Keratinocyte (primary cell): ENCODE measurements at regions not wholly inside any gene's neighbourhood (a gene's known extent, or its start where the extent isn't known, plus 50 kb on each side); places are given as distances from the start of the nearest gene placed in this dataset.

Source experiments
- DNase-seq: peaks from one replicate; pipeline ENCODE4 v3.0.0-alpha.2; 2011; ENCODE audit warnings: low read depth, missing footprints, low spot score
- FAIRE-seq: peaks from 2 replicates; lab custom pipeline; 2011; peaks lifted over from hg19 to GRCh38; lab: Jason Lieb, UNC
- H2AFZ ChIP-seq: 2 replicates; pipeline ENCODE4 v1.6.0; 2012; ENCODE audit warnings: low read length, control low read depth, inconsistent platforms; ENCODE audit not compliant: control insufficient read depth
- H3K27ac ChIP-seq: 2 replicates; pipeline ENCODE4 v1.5.1; 2011; ENCODE audit warnings: low read length; ENCODE audit not compliant: control insufficient read depth, insufficient read depth
- H3K27me3 ChIP-seq: 3 replicates; pipeline ENCODE4 v1.6.0; 2011; ENCODE audit warnings: low read length; ENCODE audit not compliant: control insufficient read depth, insufficient read depth; ENCODE audit errors: extremely low read depth
- H3K36me3 ChIP-seq, 2 experiments: 2 replicates in 1 of 2; 3 replicates in 1 of 2; pipeline ENCODE4 v1.5.1; 2011; ENCODE audit warnings: low read length in 2 of 2, mild to moderate bottlenecking in 1 of 2; ENCODE audit not compliant: control insufficient read depth in 2 of 2, insufficient read depth in 2 of 2; ENCODE audit errors: extremely low read depth in 1 of 2
- H3K4me1 ChIP-seq: 3 replicates; pipeline ENCODE4 v1.5.1; 2011; ENCODE audit warnings: low read length; ENCODE audit not compliant: control insufficient read depth, insufficient read depth; ENCODE audit errors: extremely low read depth
- H3K4me2 ChIP-seq: 3 replicates; pipeline ENCODE4 v1.6.0; 2011; ENCODE audit warnings: low read depth, low read length; ENCODE audit not compliant: control insufficient read depth, insufficient read depth; ENCODE audit errors: extremely low read depth
- H3K4me3 ChIP-seq, 3 experiments: fragments of 200-600 bp in 1 of 3; sonication (generic) in 1 of 3; 2 replicates in 2 of 3; 3 replicates in 1 of 3; pipeline ENCODE4 v1.5.1; 2011 to 2016; ENCODE audit warnings: low read length in 3 of 3, mild to moderate bottlenecking in 3 of 3, control low read depth in 2 of 3, inconsistent platforms in 1 of 3, low read depth in 1 of 3, mixed read lengths in 1 of 3, mixed run types in 1 of 3, moderate library complexity in 1 of 3; ENCODE audit not compliant: control insufficient read depth in 2 of 3, insufficient read depth in 2 of 3; ENCODE audit errors: extremely low read depth in 1 of 3
- H3K79me2 ChIP-seq: 2 replicates; pipeline ENCODE4 v1.6.0; 2012; ENCODE audit warnings: low read length; ENCODE audit not compliant: control insufficient read depth, insufficient read depth
- H3K9ac ChIP-seq: 3 replicates; pipeline ENCODE4 v1.6.0; 2011; ENCODE audit warnings: low read length; ENCODE audit not compliant: control insufficient read depth, insufficient read depth; ENCODE audit errors: extremely low read depth
- H3K9me1 ChIP-seq: 3 replicates; pipeline ENCODE4 v1.6.0; 2011; ENCODE audit warnings: low read length; ENCODE audit not compliant: control insufficient read depth, insufficient read depth; ENCODE audit errors: extremely low read depth
- H3K9me3 ChIP-seq: 2 replicates; pipeline ENCODE4 v1.5.1; 2012; ENCODE audit warnings: low read depth, low read length; ENCODE audit not compliant: control insufficient read depth
- H4K20me1 ChIP-seq: 3 replicates; pipeline ENCODE4 v1.6.0; 2011; ENCODE audit warnings: low read length; ENCODE audit not compliant: control insufficient read depth, insufficient read depth; ENCODE audit errors: extremely low read depth
- EZH2 ChIP-seq: IDR thresholded peaks from one replicate; pipeline ENCODE4 v1.6.1; 2012; ENCODE audit warnings: inconsistent platforms, mild to moderate bottlenecking, low read length, moderate library complexity
- dilution Hi-C: fragments of 300-500 bp; cut with MboI; formaldehyde crosslinking; loops from one replicate; pipeline ENCODE4 v1.7.0; 2020; ENCODE audit warnings: low sequenced_read_pairs; ENCODE audit not compliant: extremely low pct_ligation_motif_present
- TF ChIP-seq, protein P1 (sequence below), 3 experiments: IDR thresholded peaks in 1 of 3; conservative IDR thresholded peaks in 1 of 3; optimal IDR thresholded peaks in 1 of 3; 2 replicates in 2 of 3; 3 replicates in 1 of 3; pipeline versions ENCODE3 to v1.5.1; 2011; ENCODE audit warnings: low read length in 3 of 3, mild to moderate bottlenecking in 3 of 3, moderate library complexity in 2 of 3, control low read depth in 1 of 3, inconsistent platforms in 1 of 3; ENCODE audit not compliant: insufficient read depth in 2 of 3; ENCODE audit errors: extremely low read depth in 1 of 3

DNA sequence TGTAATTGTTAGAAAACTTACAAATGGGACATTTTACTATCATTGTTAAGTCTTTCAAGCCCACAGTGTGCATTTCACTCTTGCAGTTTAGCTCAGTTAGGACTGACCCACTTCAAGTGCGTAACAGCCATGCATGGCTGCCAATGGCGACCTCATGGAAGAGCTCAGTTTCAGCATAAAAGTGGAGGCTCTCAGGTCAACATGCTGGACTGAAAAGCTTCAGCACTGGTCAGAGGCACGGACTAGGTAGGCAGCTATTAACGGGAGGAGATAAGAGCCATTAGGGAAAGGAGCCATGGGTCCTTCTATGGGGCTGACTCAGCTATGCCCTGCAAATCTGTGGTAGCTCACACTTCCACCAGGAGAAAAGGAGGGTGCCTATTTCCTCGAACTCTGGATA lies 101.8 kb downstream of the TTLL2 start:
- dilution Hi-C loops = no loop called here
- Histone ChIP-seq H4K20me1 (no peaks in the 10 kb centered on the region), H3K9me3 (no peaks in the 10 kb centered on the region), H3K27me3 (no peaks in the 10 kb centered on the region), H3K9ac (no peak overlapping the region), H3K79me2 (no peaks in the 10 kb centered on the region), H3K4me1 (no peaks in the 10 kb centered on the region), H3K4me2 (no peak overlapping the region), H3K9me1 (no peaks in the 10 kb centered on the region), H3K36me3 (no peaks in the 10 kb centered on the region), H2AFZ (no peak overlapping the region), H3K4me3 (no peak overlapping the region), H3K27ac (no peak overlapping the region)
- FAIRE-seq (no peak), DNase-seq (no peak)
- TF ChIP-seq EZH2 = no peak
- TF ChIP-seq, protein P1, sequence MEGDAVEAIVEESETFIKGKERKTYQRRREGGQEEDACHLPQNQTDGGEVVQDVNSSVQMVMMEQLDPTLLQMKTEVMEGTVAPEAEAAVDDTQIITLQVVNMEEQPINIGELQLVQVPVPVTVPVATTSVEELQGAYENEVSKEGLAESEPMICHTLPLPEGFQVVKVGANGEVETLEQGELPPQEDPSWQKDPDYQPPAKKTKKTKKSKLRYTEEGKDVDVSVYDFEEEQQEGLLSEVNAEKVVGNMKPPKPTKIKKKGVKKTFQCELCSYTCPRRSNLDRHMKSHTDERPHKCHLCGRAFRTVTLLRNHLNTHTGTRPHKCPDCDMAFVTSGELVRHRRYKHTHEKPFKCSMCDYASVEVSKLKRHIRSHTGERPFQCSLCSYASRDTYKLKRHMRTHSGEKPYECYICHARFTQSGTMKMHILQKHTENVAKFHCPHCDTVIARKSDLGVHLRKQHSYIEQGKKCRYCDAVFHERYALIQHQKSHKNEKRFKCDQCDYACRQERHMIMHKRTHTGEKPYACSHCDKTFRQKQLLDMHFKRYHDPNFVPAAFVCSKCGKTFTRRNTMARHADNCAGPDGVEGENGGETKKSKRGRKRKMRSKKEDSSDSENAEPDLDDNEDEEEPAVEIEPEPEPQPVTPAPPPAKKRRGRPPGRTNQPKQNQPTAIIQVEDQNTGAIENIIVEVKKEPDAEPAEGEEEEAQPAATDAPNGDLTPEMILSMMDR (optimal IDR thresholded peaks at IDR 0.05 in 1 of 3, IDR thresholded peaks at IDR 0.05 in 1 of 3, conservative IDR thresholded peaks at IDR 0.05 in 1 of 3; ENCODE audit: extremely low read depth in 1 of 3, insufficient read depth in 2 of 3, low read length in 3 of 3) = no peak

DNA sequence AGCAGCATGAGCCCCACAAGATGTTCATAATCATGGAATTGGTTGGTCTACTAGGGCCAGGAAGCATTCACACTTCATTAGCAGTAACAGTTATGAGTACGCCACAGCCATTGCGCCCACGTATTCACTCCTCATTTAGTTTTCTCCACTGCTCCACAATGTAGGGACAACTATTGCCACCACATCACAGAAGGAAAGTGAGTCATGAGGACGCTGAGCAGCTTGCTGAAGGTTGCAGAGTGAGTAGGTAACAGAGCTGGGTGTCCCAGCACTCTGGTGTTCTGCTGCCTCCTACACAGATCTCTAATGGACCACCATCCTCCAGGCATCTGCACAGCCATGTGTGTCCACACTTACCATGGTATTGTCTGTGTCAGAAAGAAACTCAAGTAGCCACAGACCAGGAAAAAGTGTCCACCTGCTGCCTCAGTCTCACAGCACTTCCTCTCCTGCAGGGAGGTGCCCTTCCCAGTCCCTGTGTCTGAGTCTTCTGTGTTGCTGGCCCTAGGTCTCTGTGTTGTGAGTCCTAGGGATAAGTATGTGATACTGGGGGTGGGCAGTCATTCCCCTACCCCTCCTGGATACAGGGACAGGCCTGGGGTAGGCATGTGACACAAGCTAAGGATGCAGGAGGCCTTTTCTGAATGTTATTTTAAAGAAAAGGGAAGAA lies 103.9 kb downstream of the TTLL2 start:
- no peak overlapping the region for H3K9ac ChIP-seq
- H3K4me1 ChIP-seq = no peaks in the 10 kb centered on the region
- no peaks in the 10 kb centered on the region for H3K9me1 ChIP-seq
- TF ChIP-seq, protein P1 (optimal IDR thresholded peaks at IDR 0.05 in 1 of 3, IDR thresholded peaks at IDR 0.05 in 1 of 3, conservative IDR thresholded peaks at IDR 0.05 in 1 of 3; ENCODE audit: extremely low read depth in 1 of 3, insufficient read depth in 2 of 3, low read length in 3 of 3) = no peak
- TF ChIP-seq EZH2 = no peak
- H2AFZ ChIP-seq = no peak overlapping the region
- H3K27me3 ChIP-seq = no peaks in the 10 kb centered on the region
- FAIRE-seq (no peak), DNase-seq (no peak)
- H4K20me1 ChIP-seq = no peaks in the 10 kb centered on the region
- no peak overlapping the region for H3K4me2 ChIP-seq
- dilution Hi-C loops = no loop called here
- H3K4me3 ChIP-seq = no peak overlapping the region
- H3K9me3 ChIP-seq = no peaks in the 10 kb centered on the region
- H3K79me2 ChIP-seq = no peaks in the 10 kb centered on the region
- no peak overlapping the region for H3K27ac ChIP-seq
- no peaks in the 10 kb centered on the region for H3K36me3 ChIP-seq
